ENCODE measurements at regions not wholly inside any gene's neighbourhood (a gene's known extent, or its start where the extent isn't known, plus 50 kb on each side); places are given as distances from the start of the nearest gene placed in this dataset.

DNA sequence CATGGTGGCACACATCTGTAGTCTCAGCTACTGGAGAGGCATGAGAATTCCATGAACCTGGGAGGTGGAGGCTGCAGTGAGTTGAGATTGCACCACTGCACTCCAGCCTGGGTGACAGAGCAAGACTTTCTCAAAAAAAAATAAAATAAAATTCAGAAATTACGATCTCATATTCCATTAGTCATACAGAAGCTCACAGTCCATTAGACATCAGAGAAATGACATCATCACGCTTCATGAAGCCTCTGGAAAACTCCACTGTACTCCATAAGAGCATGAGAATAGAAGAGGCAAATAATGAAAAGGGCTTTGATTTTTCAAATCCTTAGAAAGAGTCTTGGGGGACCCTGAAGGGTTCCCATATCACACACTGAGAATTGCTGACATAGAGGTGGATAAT, 145.0 kb upstream of the MITF start:
- H3K27me3 ChIP-seq (ENCODE audit: control insufficient read depth, insufficient read depth, low read length) = no peaks in the 10 kb centered on the region
- H3K4me1 ChIP-seq (ENCODE audit: control insufficient read depth, insufficient read depth, low read length) = no peaks in the 10 kb centered on the region
- H3K9ac ChIP-seq (ENCODE audit: low read depth, low read length) = no peak overlapping the region
- no peaks in the 10 kb centered on the region for H3K9me3 ChIP-seq (replicated peaks; ENCODE audit: low read length)
- no peak overlapping the region for H3K4me2 ChIP-seq (ENCODE audit: low read length)
- H3K4me3 ChIP-seq (ENCODE audit: low read length) = no peak overlapping the region
- no peaks in the 10 kb centered on the region for H3K36me3 ChIP-seq (ENCODE audit: insufficient read depth, low read length)

- H3K9ac ChIP-seq (ENCODE audit: low read depth, low read length) = no peak overlapping the region
- H3K4me3 ChIP-seq (ENCODE audit: low read length) = no peak overlapping the region
- H3K36me3 ChIP-seq (ENCODE audit: insufficient read depth, low read length) = no peaks in the 10 kb centered on the region
- H3K9me3 ChIP-seq (replicated peaks; ENCODE audit: low read length) = no peaks in the 10 kb centered on the region
- H3K27me3 ChIP-seq (ENCODE audit: control insufficient read depth, insufficient read depth, low read length) = no peaks in the 10 kb centered on the region
- no peaks in the 10 kb centered on the region for H3K4me1 ChIP-seq (ENCODE audit: control insufficient read depth, insufficient read depth, low read length)
- no peak overlapping the region for H3K4me2 ChIP-seq (ENCODE audit: low read length)
Measured at GRCh38 chr3:69591164-69591736, 148.0 kb upstream of the MITF start.

GRCh38 chr3:69590111-69590510, 149.2 kb upstream of the MITF start:
- H3K4me1 ChIP-seq (ENCODE audit: control insufficient read depth, insufficient read depth, low read length) = no peaks in the 10 kb centered on the region
- H3K36me3 ChIP-seq (ENCODE audit: insufficient read depth, low read length) = no peaks in the 10 kb centered on the region
- H3K9ac ChIP-seq (ENCODE audit: low read depth, low read length) = no peak overlapping the region
- no peak overlapping the region for H3K4me3 ChIP-seq (ENCODE audit: low read length)
- no peak overlapping the region for H3K4me2 ChIP-seq (ENCODE audit: low read length)
- peaks cover 5% of the 10 kb centered on the region for H3K27me3 ChIP-seq (ENCODE audit: control insufficient read depth, insufficient read depth, low read length)
- H3K9me3 ChIP-seq (replicated peaks; ENCODE audit: low read length) = no peaks in the 10 kb centered on the region

DNA sequence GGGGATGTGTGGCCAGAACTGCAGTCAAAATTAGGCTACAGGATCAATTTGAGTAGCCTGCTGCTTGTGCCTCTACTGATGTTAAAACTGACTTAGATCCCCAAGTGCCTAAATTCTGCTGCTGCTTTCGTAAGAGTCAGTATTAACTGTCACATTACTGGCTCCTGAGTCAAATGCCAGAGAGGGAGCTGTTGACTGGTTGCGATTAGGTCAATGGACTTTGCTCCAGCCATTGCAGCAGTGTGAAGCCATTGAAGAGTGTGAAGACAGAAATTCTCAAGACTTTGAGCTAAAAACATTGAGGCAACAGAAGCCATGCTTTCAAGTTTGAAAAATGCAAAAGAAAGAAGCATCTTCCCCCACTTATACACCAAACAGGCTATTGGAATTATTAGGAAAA, 151.1 kb upstream of the MITF start:
- no peak overlapping the region for H3K4me2 ChIP-seq (ENCODE audit: low read length)
- no peaks in the 10 kb centered on the region for H3K4me1 ChIP-seq (ENCODE audit: control insufficient read depth, insufficient read depth, low read length)
- no peaks in the 10 kb centered on the region for H3K36me3 ChIP-seq (ENCODE audit: insufficient read depth, low read length)
- H3K9ac ChIP-seq (ENCODE audit: low read depth, low read length) = no peak overlapping the region
- no peaks in the 10 kb centered on the region for H3K9me3 ChIP-seq (replicated peaks; ENCODE audit: low read length)
- H3K4me3 ChIP-seq (ENCODE audit: low read length) = no peak overlapping the region
- H3K27me3 ChIP-seq (ENCODE audit: control insufficient read depth, insufficient read depth, low read length) = peaks cover 13% of the 10 kb centered on the region

- Histone ChIP-seq H3K4me1 (ENCODE audit: control insufficient read depth, insufficient read depth, low read length) (no peaks in the 10 kb centered on the region), H3K36me3 (ENCODE audit: insufficient read depth, low read length) (no peaks in the 10 kb centered on the region), H3K4me3 (ENCODE audit: low read length) (no peak overlapping the region), H3K4me2 (ENCODE audit: low read length) (no peak overlapping the region), H3K27me3 (ENCODE audit: control insufficient read depth, insufficient read depth, low read length) (peaks cover 15% of the 10 kb centered on the region), H3K9ac (ENCODE audit: low read depth, low read length) (no peak overlapping the region), H3K9me3 (replicated peaks; ENCODE audit: low read length) (no peaks in the 10 kb centered on the region)
Measured at GRCh38 chr3:69585472-69585871, 153.8 kb upstream of the MITF start.

DNA sequence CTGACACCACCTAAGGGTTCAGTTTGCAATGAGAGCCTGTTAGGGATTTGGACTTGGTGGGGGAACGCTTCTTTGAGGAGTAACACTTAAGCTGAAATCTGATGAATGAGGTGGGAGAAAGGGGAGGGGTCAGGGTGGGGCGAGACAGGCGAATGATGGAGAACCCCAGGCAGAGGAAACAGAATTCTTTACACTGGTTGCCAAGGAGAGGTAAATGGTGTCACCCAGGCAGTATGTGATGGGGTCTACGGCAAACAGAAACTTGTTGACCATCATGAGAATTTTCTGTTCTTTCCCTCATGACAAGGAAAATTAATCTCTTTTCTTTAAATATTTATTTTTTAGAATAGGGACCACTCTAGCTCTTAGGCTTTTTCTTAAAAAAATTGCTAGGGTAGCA, 157.2 kb upstream of the MITF start:
- peaks cover 26% of the 10 kb centered on the region for H3K27me3 ChIP-seq (ENCODE audit: control insufficient read depth, insufficient read depth, low read length)
- no peak overlapping the region for H3K9ac ChIP-seq (ENCODE audit: low read depth, low read length)
- H3K36me3 ChIP-seq (ENCODE audit: insufficient read depth, low read length) = no peaks in the 10 kb centered on the region
- H3K9me3 ChIP-seq (replicated peaks; ENCODE audit: low read length) = no peaks in the 10 kb centered on the region
- no peak overlapping the region for H3K4me3 ChIP-seq (ENCODE audit: low read length)
- no peaks in the 10 kb centered on the region for H3K4me1 ChIP-seq (ENCODE audit: control insufficient read depth, insufficient read depth, low read length)
- no peak overlapping the region for H3K4me2 ChIP-seq (ENCODE audit: low read length)

- Histone ChIP-seq H3K4me3 (ENCODE audit: low read length) (no peak overlapping the region), H3K36me3 (ENCODE audit: insufficient read depth, low read length) (no peaks in the 10 kb centered on the region), H3K9me3 (replicated peaks; ENCODE audit: low read length) (no peaks in the 10 kb centered on the region), H3K4me1 (ENCODE audit: control insufficient read depth, insufficient read depth, low read length) (no peaks in the 10 kb centered on the region), H3K4me2 (ENCODE audit: low read length) (no peak overlapping the region), H3K9ac (ENCODE audit: low read depth, low read length) (no peak overlapping the region), H3K27me3 (ENCODE audit: control insufficient read depth, insufficient read depth, low read length) (peaks cover 17% of the 10 kb centered on the region)
Measured at GRCh38 chr3:69579306-69580041, 159.8 kb upstream of the MITF start.

GRCh38 chr3:69569520-69569919, 169.7 kb upstream of the MITF start:
- Histone ChIP-seq H3K36me3 (ENCODE audit: insufficient read depth, low read length) (no peaks in the 10 kb centered on the region), H3K9me3 (replicated peaks; ENCODE audit: low read length) (no peaks in the 10 kb centered on the region), H3K4me3 (ENCODE audit: low read length) (no peak overlapping the region), H3K27me3 (ENCODE audit: control insufficient read depth, insufficient read depth, low read length) (peaks cover 10% of the 10 kb centered on the region), H3K9ac (ENCODE audit: low read depth, low read length) (no peak overlapping the region), H3K4me1 (ENCODE audit: control insufficient read depth, insufficient read depth, low read length) (no peaks in the 10 kb centered on the region), H3K4me2 (ENCODE audit: low read length) (no peak overlapping the region)

GRCh38 chr3:69568951-69569350, 170.3 kb upstream of the MITF start:
- Histone ChIP-seq H3K27me3 (ENCODE audit: control insufficient read depth, insufficient read depth, low read length) (peaks cover 10% of the 10 kb centered on the region), H3K36me3 (ENCODE audit: insufficient read depth, low read length) (no peaks in the 10 kb centered on the region), H3K9me3 (replicated peaks; ENCODE audit: low read length) (no peaks in the 10 kb centered on the region)

GRCh38 chr3:69568458-69568857, 170.8 kb upstream of the MITF start:
- Histone ChIP-seq H3K4me2 (ENCODE audit: low read length) (no peak overlapping the region), H3K9ac (ENCODE audit: low read depth, low read length) (no peak overlapping the region), H3K27me3 (ENCODE audit: control insufficient read depth, insufficient read depth, low read length) (peaks cover 11% of the 10 kb centered on the region), H3K9me3 (replicated peaks; ENCODE audit: low read length) (no peaks in the 10 kb centered on the region), H3K4me1 (ENCODE audit: control insufficient read depth, insufficient read depth, low read length) (no peaks in the 10 kb centered on the region), H3K4me3 (ENCODE audit: low read length) (no peak overlapping the region), H3K36me3 (ENCODE audit: insufficient read depth, low read length) (no peaks in the 10 kb centered on the region)

More at GRCh38 chr3:69568951-69569350, 170.3 kb upstream of the MITF start:
- no peaks in the 10 kb centered on the region for H3K4me1 ChIP-seq (ENCODE audit: control insufficient read depth, insufficient read depth, low read length)
- H3K4me3 ChIP-seq (ENCODE audit: low read length) = no peak overlapping the region
- H3K9ac ChIP-seq (ENCODE audit: low read depth, low read length) = no peak overlapping the region
- H3K4me2 ChIP-seq (ENCODE audit: low read length) = no peak overlapping the region

GRCh38 chr3:69567710-69568052, 171.6 kb upstream of the MITF start:
- Histone ChIP-seq H3K9me3 (replicated peaks; ENCODE audit: low read length) (no peaks in the 10 kb centered on the region), H3K4me2 (ENCODE audit: low read length) (no peak overlapping the region), H3K27me3 (ENCODE audit: control insufficient read depth, insufficient read depth, low read length) (peaks cover 11% of the 10 kb centered on the region), H3K4me1 (ENCODE audit: control insufficient read depth, insufficient read depth, low read length) (no peaks in the 10 kb centered on the region), H3K4me3 (ENCODE audit: low read length) (no peak overlapping the region), H3K9ac (ENCODE audit: low read depth, low read length) (no peak overlapping the region), H3K36me3 (ENCODE audit: insufficient read depth, low read length) (no peaks in the 10 kb centered on the region)

- no peaks in the 10 kb centered on the region for H3K4me1 ChIP-seq (ENCODE audit: control insufficient read depth, insufficient read depth, low read length)
- H3K27me3 ChIP-seq (ENCODE audit: control insufficient read depth, insufficient read depth, low read length) = peaks cover 11% of the 10 kb centered on the region
- H3K4me2 ChIP-seq (ENCODE audit: low read length) = no peak overlapping the region
Measured at GRCh38 chr3:69567023-69567709, 172.1 kb upstream of the MITF start.

More at GRCh38 chr3:69567023-69567709, 172.1 kb upstream of the MITF start:
- Histone ChIP-seq H3K9ac (ENCODE audit: low read depth, low read length) (no peak overlapping the region), H3K9me3 (replicated peaks; ENCODE audit: low read length) (no peaks in the 10 kb centered on the region), H3K36me3 (ENCODE audit: insufficient read depth, low read length) (no peaks in the 10 kb centered on the region), H3K4me3 (ENCODE audit: low read length) (no peak overlapping the region)
